KG1 (cell line): ENCODE measurements at regions not wholly inside any gene's neighbourhood (a gene's known extent, or its start where the extent isn't known, plus 50 kb on each side); places are given as distances from the start of the nearest gene placed in this dataset.

Experiments
- DNase-seq: peaks from one replicate; lab custom pipeline; 2025; lab: John Stamatoyannopoulos, UW

DNA sequence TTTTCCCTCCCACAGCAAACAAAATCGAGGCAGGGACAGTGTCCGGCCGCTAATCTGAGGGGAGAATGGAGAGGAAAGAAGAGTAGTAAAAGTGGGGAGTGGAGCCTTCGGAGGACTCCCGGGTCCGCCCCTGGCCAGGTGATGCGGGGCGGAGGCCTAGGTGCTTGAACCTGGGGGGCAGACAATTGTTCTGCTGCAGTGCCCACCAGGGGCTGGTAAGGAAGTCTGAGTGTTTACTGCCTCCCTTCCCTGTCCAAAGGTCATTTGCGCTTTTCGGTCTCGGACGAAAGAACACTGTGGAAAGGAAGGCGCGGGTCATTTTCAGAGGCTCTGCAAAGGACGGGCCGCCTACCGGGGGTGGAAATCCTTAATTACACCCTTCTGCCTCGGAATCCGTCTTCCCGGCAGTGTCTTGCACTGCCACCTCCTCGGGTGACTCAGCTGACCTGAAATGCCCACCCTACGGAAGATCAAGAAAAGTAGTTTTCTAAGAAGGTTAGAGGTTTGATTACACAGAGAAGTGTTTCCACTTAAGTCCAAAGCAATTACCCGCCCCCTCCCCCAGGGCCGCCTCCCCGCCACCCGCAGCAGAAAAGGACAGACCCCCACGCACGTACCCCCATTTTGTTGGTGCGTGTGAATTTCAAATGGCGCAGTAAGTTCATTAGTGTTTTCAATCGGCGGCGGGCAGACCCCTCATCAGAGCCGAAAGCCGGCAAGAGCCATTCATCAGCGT, 99.9 kb upstream of the TENM3 start:
- DNase-seq = no peak

DNA sequence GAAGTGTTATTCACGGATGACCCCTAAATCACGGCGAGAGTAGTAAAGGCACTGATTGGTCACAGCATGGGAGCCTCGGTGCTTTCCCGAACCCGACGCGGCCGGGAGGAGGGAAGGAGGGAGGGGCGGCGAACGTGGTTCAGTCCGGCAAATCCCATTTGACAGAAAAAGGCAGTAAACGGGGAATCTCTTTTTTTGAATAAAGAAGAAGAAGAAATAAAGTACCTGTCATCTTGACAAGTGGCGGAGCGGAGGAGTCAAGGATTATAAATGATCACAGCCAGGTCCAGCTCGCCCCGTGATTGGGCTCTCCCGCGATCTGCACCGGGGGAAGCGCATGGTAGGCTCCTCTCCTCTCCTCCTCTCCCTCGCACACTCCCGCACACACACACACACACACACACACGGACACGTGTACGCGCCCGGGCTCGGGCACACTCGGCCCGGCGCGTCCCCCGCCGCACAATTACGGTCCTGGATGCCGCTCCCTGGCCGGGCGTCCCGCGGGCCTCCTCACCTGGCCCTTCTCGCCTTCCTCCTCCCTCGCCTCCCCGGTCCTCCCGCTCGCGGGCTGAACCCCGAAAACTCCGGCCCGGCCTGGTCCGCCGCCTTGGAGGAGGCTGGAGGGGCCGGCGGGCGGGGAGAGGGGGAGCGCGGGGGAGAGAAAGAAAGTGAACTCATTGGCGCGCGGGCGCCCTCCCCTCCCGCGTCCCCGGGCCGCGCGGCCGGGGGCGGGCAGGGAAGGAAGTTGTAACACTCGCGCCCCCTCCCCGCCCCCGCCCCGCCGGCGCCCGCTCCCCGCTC, 99.2 kb upstream of the TENM3 start:
- DNase-seq = no peak

DNA sequence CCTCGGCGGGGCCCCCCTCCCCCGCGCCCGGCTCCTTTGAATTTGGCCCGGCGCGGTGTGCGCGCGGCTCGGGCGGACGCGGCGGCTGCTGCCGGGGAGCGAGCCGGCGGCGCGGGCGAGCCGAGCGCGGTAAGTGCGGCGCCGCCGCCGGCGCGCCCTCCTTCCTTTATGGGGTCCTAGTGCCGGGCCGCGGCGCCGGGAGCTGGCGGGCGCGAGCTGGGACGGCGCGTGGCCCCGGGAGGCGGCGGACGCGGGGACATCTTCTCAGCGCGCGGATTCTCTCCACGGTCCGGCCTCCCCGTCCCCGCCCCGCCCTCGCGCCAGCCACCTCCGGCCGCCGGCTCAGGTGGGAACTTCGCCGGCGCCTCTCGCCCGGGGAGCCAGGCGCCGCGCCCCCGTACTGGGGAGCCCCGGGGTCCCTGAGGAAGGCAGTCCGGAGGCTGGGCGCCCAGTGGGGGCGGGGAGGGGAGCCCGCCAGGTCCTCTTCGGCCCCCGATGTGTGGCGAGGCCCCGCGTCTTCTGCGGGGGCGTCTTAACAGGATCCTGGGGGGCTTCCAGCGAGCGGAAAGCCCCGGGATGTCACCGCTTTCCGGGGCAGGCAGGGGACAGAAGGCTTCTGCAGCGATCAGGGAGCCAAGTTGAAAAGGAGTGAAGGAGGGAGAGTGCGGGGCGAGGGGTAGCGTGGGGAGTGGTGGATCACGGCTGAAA, 98.4 kb upstream of the TENM3 start:
- no peak for DNase-seq

DNA sequence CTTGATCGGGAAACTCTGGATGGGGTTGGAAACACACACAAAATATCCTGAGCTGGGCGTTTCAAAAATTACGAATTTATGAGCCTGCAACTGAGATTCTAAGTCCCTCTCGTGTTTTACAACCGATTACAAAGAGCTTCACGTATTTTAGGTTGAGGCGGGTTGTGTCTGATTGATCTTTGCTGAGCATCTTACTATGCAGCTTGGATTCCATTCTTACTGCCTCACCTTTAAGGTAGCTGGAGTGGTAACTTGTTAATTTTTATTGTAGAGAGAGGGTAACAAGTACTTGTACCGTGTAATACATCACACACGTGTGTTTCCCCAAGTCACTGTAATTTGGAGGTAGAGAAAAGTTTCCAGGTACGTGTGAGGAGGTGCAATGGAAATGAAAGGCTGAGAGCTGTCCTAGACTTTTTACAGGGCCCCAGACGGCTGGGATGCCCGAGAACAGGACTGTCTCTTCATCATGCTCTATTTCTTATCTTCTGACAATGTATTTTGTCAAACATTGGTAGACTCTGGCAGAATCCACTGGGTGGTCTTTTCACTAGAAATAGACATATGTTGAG, 97.8 kb upstream of the TENM3 start:
- no peak for DNase-seq

DNA sequence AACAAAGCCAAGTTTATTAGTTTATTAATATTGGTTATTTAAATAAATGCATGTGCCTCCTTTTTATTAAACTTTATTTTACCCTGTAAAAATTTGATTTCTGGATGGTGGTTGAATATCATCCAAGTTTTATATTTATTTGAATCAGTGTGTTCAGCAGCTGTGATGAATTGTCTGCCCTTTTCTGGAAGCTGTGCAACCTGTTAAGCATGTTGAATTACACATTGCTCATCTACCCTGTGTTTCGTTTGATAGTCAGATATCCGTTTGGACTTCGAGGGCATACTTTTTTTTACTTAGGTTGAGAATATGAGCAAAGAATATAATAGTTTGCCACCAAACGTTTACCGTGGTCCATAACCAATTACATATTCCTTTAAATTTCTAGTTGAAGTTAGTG, 95.8 kb upstream of the TENM3 start:
- DNase-seq = no peak

DNA sequence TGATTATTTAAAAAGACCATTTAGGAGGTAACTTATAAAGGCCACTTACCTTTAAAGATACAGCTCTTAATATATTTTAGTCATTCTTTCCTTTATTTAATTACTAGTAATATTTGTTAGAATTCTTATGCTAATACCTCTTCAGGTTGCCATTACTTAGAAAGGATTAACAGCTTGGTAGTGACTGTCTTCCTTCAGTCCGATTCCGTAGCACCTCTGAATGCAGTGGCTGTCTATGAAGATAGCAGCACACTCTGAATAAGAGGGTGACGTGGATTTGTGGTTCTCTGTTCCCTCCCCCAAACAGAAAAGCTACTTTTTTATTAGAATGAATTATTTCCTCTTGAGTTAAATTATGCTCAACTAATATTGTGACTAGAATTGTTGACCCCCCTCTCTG, 92.6 kb upstream of the TENM3 start:
- no peak for DNase-seq

DNA sequence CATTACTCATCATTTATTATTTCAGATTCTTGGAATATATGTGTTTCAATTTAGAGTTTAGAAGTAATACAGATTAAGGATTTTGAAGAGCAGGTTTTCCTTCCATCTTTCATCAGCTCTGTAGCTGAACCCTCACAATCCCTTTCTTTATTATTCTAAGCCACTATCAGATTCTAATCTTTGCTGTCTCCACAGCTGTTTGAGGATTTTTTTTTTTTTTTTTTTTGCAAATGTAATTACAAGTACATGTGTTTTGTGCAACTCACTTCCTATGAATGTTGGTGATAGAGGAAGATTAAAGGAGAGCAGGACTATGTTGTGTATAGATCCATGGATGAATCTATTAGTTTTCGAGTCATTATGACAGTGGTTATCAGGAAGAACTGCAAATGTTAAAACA, 87.4 kb upstream of the TENM3 start:
- DNase-seq = no peak

DNA sequence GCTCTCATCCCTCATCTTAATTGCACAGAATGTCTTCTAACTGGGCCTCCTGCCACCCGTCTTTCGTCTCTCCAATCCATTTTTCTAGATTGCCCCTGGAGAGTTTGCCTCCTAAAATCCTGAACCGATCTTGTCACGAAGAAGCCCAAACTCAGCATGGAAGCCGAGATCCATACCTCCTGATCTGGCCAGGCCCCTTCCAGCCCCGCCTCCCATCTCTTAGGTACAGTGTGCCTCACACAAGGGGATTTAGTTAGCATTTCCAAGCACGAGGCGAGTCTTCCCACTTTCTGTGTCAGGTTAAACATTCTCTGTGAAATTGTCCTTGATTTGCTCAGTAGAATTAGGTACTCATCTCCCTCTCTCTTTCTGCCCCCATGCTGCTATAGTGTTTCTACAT, 80.0 kb upstream of the TENM3 start:
- DNase-seq = no peak

DNA sequence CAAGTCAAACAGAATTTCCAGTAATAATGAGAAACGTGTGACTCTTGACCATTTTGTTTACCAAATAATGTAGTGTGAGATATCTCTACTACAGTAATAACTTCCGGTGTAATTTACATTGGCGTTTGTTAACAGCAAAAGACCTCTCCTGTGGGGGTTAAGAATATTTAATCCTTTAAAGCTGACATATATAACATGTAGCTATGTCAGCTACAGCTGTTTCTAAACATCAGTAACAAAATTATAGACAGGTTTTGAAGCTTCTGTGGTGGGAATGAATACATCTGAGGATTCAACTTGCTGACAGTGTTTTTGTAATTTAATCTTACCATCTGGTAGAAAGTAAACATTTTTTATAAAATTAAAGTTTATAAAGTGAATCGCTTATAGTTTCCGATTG, 73.6 kb upstream of the TENM3 start:
- no peak for DNase-seq

DNA sequence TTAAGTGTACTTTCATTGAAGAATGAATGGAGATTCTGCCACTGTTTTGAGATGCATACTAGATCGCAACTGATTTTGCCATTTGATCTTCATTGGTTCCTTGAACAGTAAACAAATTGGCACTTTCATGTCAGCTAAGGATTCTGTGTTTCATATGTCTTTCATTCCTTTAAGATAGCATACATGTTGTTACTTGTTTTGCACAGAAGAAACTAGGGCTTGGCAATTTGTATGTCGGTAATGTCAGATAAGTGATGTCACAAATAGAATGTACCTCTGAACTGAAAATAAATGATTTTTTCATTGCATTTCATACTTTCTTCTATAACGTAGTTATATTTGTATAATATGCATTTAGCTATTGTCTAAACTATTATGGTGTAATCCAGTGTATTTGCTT, 73.2 kb upstream of the TENM3 start:
- no peak for DNase-seq

DNA sequence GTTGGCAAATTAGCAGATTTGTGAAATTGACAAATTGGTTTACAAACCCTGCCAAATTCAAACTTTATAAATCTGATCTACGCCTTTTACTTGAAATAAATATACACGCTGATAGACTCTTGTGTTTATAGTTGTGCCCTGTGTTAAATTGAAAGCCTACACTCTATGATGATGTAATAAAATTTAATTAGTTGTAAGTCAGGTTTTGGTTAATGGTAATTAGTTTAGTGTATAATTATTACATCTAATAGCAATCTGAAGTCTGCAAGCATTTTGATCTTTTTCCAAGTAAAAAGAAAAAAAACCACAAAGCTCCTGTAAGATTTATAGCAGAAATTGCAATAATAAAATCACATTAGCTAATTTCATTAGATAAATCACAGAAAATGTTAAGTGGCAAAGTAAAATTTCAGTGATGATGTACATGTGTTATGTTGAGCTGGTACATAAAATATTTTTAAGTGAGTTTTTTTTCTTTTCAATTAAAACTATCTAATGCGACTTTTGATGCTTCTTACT, 72.7 kb upstream of the TENM3 start:
- DNase-seq = no peak

DNA sequence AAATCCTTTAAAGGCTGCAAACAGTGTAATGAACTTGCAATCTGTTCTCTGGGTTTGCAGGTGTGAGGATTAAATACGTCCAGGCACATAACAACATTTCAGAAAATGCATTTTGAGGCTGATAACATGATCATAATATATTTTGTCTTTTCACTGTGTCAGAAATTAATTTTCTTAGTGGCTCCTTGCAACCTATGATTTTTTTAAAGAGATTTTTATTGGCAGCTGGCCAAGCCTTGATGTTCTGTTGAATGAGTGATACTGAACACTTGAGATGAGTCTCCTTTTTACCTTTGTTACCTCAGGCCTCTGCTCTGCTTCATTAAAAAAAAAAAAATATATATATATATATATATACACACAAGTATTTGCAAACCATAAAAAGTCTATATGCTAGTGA, 68.2 kb upstream of the TENM3 start:
- no peak for DNase-seq

DNA sequence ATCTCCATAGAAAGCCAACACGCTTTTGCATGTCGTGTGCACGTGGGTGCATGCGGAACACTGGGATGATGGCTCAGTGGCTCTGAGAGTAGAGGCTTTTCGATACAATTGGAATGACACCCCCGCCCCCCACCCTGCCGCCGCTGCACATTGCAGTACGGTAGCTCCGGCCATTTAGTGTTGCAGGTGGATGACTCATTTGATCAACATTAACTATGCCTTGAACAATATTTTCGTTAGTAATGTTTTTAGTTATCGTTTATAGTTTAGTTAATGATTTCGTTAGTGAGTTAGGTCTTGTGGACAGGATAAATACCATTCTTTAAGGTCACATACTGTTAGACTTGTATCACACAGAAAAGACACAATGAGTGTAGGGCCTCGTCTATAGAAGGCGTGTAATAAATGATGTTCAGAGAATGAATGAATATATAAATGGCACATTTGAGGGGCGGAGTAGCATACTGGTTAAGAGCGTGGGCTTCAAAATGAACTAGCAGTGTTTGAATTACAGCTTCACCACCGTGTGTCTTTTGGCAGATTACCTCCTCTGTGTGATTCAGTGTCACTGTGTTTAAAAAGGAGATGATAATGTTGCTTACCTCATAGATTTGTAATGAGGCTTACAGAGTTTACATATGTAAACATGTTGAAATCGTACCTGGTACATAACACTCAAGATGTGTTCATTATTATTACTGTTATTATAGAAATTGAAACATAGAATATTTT, 67.2 kb upstream of the TENM3 start:
- DNase-seq = no peak

DNA sequence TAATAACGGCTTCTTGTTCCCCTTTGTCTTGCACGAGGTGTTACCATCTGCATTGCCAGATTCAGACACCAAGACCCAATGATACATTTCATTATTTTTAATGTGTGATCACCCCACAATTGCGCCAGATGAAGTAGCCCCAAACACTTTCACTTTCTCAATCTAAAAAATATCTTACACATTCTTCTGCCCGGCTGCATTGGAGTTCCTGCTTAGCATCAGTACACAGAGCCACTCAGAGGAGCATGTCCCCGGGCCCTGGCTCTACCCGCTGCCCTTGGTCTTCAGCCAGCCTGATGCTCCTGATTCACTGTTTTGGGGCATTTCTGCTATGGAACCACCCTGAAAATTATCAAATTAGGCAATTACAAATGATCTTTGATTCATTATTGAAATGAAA, 66.0 kb upstream of the TENM3 start:
- no peak for DNase-seq

DNA sequence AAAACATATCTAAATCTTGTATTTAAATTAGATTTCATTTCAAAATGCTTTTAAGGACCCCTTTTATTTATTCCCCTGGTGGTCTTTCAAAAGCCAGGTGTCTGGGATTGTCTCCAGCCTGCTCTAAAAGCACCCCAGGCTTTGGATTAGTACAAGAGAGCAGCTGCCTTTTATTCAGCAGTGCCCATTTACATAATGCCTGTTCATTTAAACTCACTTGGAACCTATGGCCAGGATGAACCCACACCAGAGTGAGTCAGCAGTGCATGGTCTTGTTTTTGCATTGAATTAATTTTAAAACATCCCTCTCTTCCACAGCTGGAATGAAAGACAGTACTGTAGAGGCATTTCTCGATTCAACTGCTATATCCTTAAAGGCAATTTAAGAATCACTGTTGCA, 64.1 kb upstream of the TENM3 start:
- no peak for DNase-seq

DNA sequence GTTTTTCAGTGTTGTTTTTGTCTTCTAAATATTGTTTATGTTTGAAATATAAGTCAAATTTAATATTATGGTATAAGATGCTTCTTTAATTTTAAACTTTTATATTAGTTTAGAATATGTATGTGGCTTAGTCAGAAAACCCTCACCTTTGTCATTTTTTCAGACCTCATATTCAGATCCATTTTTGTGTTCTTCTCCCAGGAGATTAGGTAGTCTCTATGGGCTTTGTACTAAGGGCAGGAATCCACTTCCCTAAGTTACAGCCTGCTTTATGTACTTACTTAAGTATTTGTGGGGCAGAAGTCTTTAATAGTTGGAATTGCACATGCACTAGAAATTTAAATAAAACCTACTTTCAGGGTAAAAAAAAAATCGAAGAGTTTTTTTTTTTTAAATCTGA, 63.5 kb upstream of the TENM3 start:
- no peak for DNase-seq

DNA sequence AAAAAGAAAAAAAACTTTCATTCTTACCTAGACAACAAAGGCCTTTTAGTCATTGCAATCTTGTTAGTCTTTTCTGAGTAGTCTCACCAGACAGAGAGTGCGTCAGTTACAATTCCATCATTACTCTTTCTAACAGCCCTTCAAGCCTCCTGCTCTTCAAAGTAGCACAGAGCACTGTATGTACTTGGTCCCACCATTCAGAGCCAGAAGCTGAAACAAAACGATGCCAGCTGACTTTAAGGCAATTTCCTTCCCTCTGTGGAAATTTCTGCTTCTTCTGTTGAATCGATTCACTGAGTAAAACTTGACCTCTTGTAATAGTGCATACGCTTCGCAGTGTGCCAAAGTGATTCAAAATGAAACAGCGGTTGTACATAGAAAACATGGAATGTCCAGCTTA, 57.7 kb upstream of the TENM3 start:
- no peak for DNase-seq

DNA sequence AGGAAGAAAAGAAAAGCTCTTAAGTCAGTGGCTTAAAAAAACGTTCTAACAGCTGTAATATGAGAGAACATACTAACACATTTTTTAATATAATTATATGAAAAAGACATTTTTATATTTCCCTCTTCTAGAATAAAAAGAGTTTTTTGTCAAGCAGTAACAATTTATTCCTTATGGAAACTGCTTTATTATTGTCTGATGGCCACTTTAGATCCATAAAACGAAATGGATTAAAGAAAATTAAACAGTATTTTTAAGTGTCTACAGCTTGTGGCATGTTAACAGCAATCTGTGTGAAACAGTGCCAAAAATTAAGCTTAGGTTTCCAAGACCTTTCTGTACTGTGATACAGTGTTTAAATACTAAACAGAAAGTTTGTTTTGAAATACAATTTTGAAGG, 55.5 kb upstream of the TENM3 start:
- DNase-seq = no peak

DNA sequence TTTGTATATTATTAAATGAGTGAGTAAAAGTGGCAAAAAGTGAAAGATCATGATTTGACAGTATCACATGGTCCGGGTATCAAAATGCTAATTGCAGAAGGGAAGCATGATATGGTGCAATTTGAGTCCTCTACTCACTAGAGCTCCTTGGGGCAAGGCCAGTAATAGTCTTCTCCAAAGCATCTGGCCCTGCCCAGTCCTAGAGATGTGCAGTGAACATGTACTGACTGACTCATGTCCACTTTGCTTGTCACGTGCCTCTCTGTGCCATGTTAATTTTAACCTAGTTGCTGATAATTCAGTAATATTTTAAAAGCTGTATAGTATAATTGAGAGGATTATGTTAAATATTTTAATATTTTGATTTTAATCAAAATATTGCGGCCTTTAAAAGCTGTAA, 54.6 kb upstream of the TENM3 start:
- no peak for DNase-seq

DNA sequence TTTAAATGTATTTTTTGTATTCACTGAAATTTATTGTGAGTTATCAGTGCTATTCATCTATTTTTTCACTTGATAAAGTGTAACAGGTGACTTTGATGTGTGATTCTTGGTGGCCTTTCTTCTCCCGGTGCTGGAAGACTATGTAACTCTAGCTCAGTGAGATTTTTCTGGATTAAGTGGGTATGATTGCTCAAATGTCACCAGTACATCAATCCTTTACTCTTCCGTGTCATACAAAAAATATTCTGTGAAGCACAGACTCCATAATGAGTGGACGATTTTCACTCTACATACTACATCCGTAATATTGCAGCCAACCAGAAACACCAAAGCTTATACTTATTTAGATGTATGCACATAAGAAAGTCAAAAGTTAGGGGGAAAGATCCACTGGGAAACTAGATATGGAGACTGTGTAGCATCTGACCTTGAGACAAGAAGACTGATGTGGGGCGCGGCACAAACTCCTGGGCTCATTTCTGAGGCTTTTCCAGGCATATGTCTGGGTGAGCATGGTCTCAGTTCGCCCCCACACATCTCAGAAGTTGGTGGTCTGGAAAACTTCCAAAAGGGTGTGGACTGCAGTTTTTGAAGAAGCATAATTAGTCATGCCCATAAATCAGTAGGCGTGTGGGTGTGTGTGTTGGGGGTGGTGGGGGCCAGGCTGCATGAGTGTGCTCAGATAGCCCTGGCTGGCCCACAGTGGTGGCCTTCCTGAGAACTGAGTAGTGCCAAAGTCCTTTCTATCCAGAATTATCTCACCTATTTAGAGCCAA, 53.9 kb upstream of the TENM3 start:
- no peak for DNase-seq

DNA sequence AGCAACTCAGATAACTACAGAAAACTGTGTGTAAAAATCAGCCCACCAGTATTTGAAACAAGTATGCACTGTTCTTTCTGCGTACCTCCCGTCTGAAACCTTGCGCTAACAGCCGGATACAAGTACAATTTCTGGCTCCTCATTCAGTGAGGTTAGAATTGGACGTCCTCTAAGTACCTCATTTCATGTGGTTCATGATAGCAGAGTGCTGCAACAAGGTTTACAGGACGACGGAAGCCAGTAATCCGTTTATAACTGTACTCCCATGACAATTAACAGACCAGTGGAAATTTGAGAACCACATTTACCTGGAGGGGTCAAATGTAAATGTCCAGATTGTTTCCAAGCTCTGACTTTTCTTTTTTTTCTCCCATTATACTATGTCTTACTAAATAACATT, 52.9 kb upstream of the TENM3 start:
- no peak for DNase-seq
